Nephron progenitor cell (in vitro differentiated cells): ENCODE measurements at regions not wholly inside any gene's neighbourhood (a gene's known extent, or its start where the extent isn't known, plus 50 kb on each side); places are given as distances from the start of the nearest gene placed in this dataset.

Experiments
- DNase-seq: peaks from one replicate; pipeline ENCODE4 v3.0.0; 2021
- H3K27ac Mint-ChIP-seq: 2 replicates; pipeline ENCODE4 v1.8.0; 2021; ENCODE audit warnings: mild to moderate bottlenecking, moderate library complexity, mixed read lengths
- H3K27me3 Mint-ChIP-seq: 2 replicates; pipeline ENCODE4 v1.8.0; 2021; ENCODE audit warnings: mild to moderate bottlenecking, low read depth, mixed read lengths; ENCODE audit not compliant: poor library complexity
- H3K36me3 Mint-ChIP-seq: 2 replicates; pipeline ENCODE4 v1.8.0; 2021; ENCODE audit warnings: low read depth, mixed read lengths
- H3K4me1 Mint-ChIP-seq: 2 replicates; pipeline ENCODE4 v1.8.0; 2021; ENCODE audit warnings: mixed read lengths
- H3K4me3 Mint-ChIP-seq: 2 replicates; pipeline ENCODE4 v1.8.0; 2021; ENCODE audit warnings: mild to moderate bottlenecking, moderate library complexity, mixed read lengths
- H3K9me3 Mint-ChIP-seq: 2 replicates; pipeline ENCODE4 v1.8.0; 2021; ENCODE audit warnings: mild to moderate bottlenecking, moderate library complexity, mixed read lengths
- CTCF ChIP-seq: fragments of 200-600 bp; sonication (generic); IDR thresholded peaks from 2 replicates; pipeline ENCODE4 v1.5.0; 2021; ENCODE audit warnings: antibody characterized with exemption

GRCh38 chr7:28276298-28276697 lies 95.7 kb upstream of the JAZF1 start:
- peaks cover 4% of the 10 kb centered on the region for H3K9me3 Mint-ChIP-seq
- DNase-seq = no peak

GRCh38 chr7:28277364-28277763 lies 96.8 kb upstream of the JAZF1 start:
- TF ChIP-seq CTCF = no peak
- H3K4me1 Mint-ChIP-seq = peaks cover 8% of the 10 kb centered on the region
- H3K4me3 Mint-ChIP-seq = no peak overlapping the region
- H3K27me3 Mint-ChIP-seq = no peaks in the 10 kb centered on the region
- H3K36me3 Mint-ChIP-seq = peaks cover 4% of the 10 kb centered on the region
- DNase-seq = no peak
- no peak overlapping the region for H3K27ac Mint-ChIP-seq
- peaks cover 3% of the 10 kb centered on the region for H3K9me3 Mint-ChIP-seq

More at GRCh38 chr7:28276298-28276697, 95.7 kb upstream of the JAZF1 start:
- Mint-ChIP-seq H3K27ac (no peak overlapping the region), H3K27me3 (no peaks in the 10 kb centered on the region), H3K4me1 (peaks cover 10% of the 10 kb centered on the region), H3K36me3 (peaks cover 4% of the 10 kb centered on the region), H3K4me3 (no peak overlapping the region)
- no peak for TF ChIP-seq CTCF

GRCh38 chr7:28277958-28278357 lies 97.4 kb upstream of the JAZF1 start:
- peaks cover 4% of the 10 kb centered on the region for H3K36me3 Mint-ChIP-seq
- H3K9me3 Mint-ChIP-seq = no peaks in the 10 kb centered on the region
- H3K4me1 Mint-ChIP-seq = peaks cover 5% of the 10 kb centered on the region
- no peaks in the 10 kb centered on the region for H3K27me3 Mint-ChIP-seq
- H3K4me3 Mint-ChIP-seq = no peak overlapping the region
- no peak for TF ChIP-seq CTCF
- DNase-seq = no peak
- H3K27ac Mint-ChIP-seq = no peak overlapping the region

- no peak for DNase-seq
- no peak for TF ChIP-seq CTCF
- Mint-ChIP-seq H3K27ac (no peak overlapping the region), H3K9me3 (peaks cover 3% of the 10 kb centered on the region), H3K36me3 (no peaks in the 10 kb centered on the region), H3K4me1 (peaks cover 5% of the 10 kb centered on the region), H3K4me3 (no peak overlapping the region), H3K27me3 (no peaks in the 10 kb centered on the region)
These were observed 99.9 kb upstream of the JAZF1 start for GRCh38 chr7:28280516-28280915.

- no peak for DNase-seq
- Mint-ChIP-seq H3K9me3 (peaks cover 3% of the 10 kb centered on the region), H3K4me3 (no peak overlapping the region), H3K27me3 (no peaks in the 10 kb centered on the region), H3K4me1 (peaks cover 10% of the 10 kb centered on the region), H3K36me3 (no peaks in the 10 kb centered on the region), H3K27ac (no peak overlapping the region)
- no peak for TF ChIP-seq CTCF
These were observed 109.9 kb upstream of the JAZF1 start for GRCh38 chr7:28290496-28290895.

GRCh38 chr7:28291559-28291958 lies 111.0 kb upstream of the JAZF1 start:
- Mint-ChIP-seq H3K27ac (no peak overlapping the region), H3K4me3 (no peak overlapping the region), H3K9me3 (peaks cover 3% of the 10 kb centered on the region), H3K36me3 (no peaks in the 10 kb centered on the region), H3K4me1 (peaks cover 10% of the 10 kb centered on the region), H3K27me3 (no peaks in the 10 kb centered on the region)
- no peak for TF ChIP-seq CTCF
- no peak for DNase-seq
